Transverse colon (tissue), 4 donors: ENCODE measurements at regions not wholly inside any gene's neighbourhood (a gene's known extent, or its start where the extent isn't known, plus 50 kb on each side); places are given as distances from the start of the nearest gene placed in this dataset.

ENCODE experiments used
- DNase-seq: peaks from one replicate; pipeline ENCODE4 v3.0.0-alpha.2; 2019
- H3K27ac ChIP-seq, 4 donors: fragments of 200-600 bp; sonication (generic); 2 replicates each; pipeline ENCODE4 v1.5.1; 2016 to 2018; ENCODE audit warnings: inconsistent platforms in 4 of 4
- H3K27me3 ChIP-seq: fragments of 200-600 bp; sonication (generic); 2 replicates; pipeline ENCODE4 v1.5.1; 2017; ENCODE audit warnings: inconsistent platforms
- H3K36me3 ChIP-seq, 4 donors: fragments of 200-600 bp; sonication (generic); 2 replicates each; pipeline ENCODE4 v1.5.1; 2017 to 2019; ENCODE audit warnings: inconsistent platforms in 4 of 4
- H3K4me1 ChIP-seq, 4 donors: fragments of 200-600 bp; sonication (generic); 2 replicates each; pipeline ENCODE4 v1.5.1; 2017 to 2020; ENCODE audit warnings: inconsistent platforms in 4 of 4
- H3K4me3 ChIP-seq, 4 donors: fragments of 200-600 bp; sonication (generic); 1 replicate in 1 of 4; 2 replicates in 3 of 4; pipeline versions ENCODE4 v1.5.1 to v1.6.1; 2017 to 2019; ENCODE audit warnings: inconsistent platforms in 4 of 4
- H3K9me3 ChIP-seq, 2 donors: fragments of 200-600 bp; sonication (generic); 2 replicates each; pipeline ENCODE4 v1.5.1; 2017 to 2019; ENCODE audit warnings: inconsistent platforms in 2 of 2
- EP300 ChIP-seq: sonication (generic); formaldehyde crosslinking; IDR thresholded peaks from one replicate; pipeline ENCODE4 v1.6.1; 2017; ENCODE audit warnings: antibody characterized with exemption, low read depth
- POLR2A ChIP-seq: fragments of 450-650 bp; IDR thresholded peaks from one replicate; pipeline ENCODE4 v1.6.1; 2016; ENCODE audit warnings: antibody characterized with exemption, mild to moderate bottlenecking, moderate library complexity
- POLR2AphosphoS5 ChIP-seq, 3 donors: sonication (generic); formaldehyde crosslinking; IDR thresholded peaks; one replicate each; pipeline ENCODE4 v1.6.1; 2016; ENCODE audit warnings: antibody characterized with exemption in 3 of 3
- WGBS, 2 donors: methylation state at CpG; one replicate each; pipeline ENCODE4 v1.1.5; 2018; ENCODE audit warnings: low coverage in 1 of 2; 5-methylcytosine and 5-hydroxymethylcytosine counted together
- in situ Hi-C, 4 donors: fragments of 200-750 bp; cut with MboI; loops; one replicate each; pipeline versions ENCODE4 v1.15.0 to v1.15.1; 2017; ENCODE audit warnings: low sequenced_read_pairs in 3 of 4, low pct_ligation_motif_present in 1 of 4, low pct_unique_long_range_greater_than_20kb in 1 of 4
- intact Hi-C: fragments of 100-400 bp; cut with DNase I; formaldehyde crosslinking; loops from one replicate; pipeline ENCODE4 v1.15.1; 2023; ENCODE audit warnings: low total_unique reads
- TF ChIP-seq, protein P1 (sequence below), 5 experiments: fragments of 200-600 bp in 3 of 5; fragments of 450-650 bp in 2 of 5; sonication (generic) in 3 of 5; IDR thresholded peaks; 1 replicate in 2 of 5; 2 replicates in 3 of 5; pipeline ENCODE4 v1.5.1; 2016 to 2017; ENCODE audit warnings: antibody characterized with exemption in 5 of 5, inconsistent platforms in 3 of 5, mild to moderate bottlenecking in 2 of 5, moderate library complexity in 1 of 5

DNA sequence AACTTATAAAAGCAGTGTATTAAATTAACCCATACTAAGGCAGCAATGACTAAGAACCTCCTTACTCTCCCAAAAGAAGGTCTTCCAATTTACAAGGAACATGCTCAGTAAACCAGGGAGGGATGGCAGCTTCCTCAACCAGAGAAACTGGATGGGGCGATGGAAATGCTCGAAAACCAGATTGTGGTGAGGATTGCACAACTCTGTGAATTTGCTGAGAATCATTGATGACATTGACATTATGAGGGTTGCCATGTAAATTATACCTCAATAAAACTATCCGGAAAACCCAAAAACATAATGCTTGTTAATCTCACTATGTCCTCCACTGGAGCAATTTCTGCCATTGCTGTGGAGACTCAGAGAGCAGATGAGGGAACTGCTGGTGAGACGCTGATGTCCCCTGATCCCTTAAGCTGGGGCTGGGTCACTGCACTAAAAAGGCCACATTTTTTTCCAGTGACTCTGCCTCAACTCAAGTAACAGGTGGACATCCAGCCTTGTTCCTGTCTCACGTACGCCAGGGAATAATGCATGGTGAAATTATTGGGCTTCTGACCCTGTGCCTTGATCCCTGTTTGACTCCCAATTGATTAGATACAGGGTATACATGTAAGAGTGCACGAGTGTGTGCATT, 288.3 kb downstream of the CYP26B1 start:
- TF ChIP-seq POLR2A, result no peak
- TF ChIP-seq POLR2AphosphoS5 (IDR thresholded peaks at IDR 0.05), result no peak
- TF ChIP-seq EP300, result no peak
- TF ChIP-seq, protein P1, sequence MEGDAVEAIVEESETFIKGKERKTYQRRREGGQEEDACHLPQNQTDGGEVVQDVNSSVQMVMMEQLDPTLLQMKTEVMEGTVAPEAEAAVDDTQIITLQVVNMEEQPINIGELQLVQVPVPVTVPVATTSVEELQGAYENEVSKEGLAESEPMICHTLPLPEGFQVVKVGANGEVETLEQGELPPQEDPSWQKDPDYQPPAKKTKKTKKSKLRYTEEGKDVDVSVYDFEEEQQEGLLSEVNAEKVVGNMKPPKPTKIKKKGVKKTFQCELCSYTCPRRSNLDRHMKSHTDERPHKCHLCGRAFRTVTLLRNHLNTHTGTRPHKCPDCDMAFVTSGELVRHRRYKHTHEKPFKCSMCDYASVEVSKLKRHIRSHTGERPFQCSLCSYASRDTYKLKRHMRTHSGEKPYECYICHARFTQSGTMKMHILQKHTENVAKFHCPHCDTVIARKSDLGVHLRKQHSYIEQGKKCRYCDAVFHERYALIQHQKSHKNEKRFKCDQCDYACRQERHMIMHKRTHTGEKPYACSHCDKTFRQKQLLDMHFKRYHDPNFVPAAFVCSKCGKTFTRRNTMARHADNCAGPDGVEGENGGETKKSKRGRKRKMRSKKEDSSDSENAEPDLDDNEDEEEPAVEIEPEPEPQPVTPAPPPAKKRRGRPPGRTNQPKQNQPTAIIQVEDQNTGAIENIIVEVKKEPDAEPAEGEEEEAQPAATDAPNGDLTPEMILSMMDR (IDR thresholded peaks at IDR 0.05), result no peak
- in situ Hi-C loops, result no loop called here
- DNase-seq, result no peak
- WGBS, 2 donors, result 84 to 97% methylated on average over 6 to 7 of the region's 7 CpGs
- no peak overlapping the region for H3K27ac ChIP-seq
- H3K9me3 ChIP-seq, result no peaks in the 10 kb centered on the region
- intact Hi-C loops, result no loop called here
- H3K4me3 ChIP-seq, result no peak overlapping the region
- H3K36me3 ChIP-seq, result no peaks in the 10 kb centered on the region
- no peaks in the 10 kb centered on the region for H3K27me3 ChIP-seq
- no peaks in the 10 kb centered on the region for H3K4me1 ChIP-seq

DNA sequence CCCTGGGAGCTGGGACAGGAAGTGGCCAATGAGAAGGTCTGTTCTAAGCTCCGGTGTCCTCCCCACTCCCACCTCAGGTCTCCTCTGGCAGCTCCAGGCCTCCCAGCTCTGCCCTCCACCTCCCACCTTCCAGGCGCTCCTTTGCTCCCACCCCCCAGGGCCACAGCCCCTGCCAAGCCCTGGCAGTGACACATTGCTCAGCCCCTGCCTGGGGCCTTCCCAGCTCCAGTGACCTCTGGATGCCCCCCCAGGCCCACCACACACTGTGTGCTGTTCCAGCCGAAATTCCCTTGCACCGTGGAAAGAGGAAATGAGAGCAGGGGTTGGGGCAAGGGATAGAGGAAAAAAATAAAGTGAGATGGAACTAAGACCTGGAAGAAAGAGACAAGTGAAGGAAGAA, 289.6 kb downstream of the CYP26B1 start:
- no peak overlapping the region for H3K4me3 ChIP-seq
- 82% methylated on average over 4 of the region's 4 CpGs; no CpG with 5 or more reads in 1 of the 2 donors for WGBS, 2 donors
- in situ Hi-C loops (no loop called here), intact Hi-C loops (no loop called here)
- no peaks in the 10 kb centered on the region for H3K4me1 ChIP-seq
- TF ChIP-seq, protein P1 (IDR thresholded peaks at IDR 0.05), result no peak
- no peak for TF ChIP-seq EP300
- TF ChIP-seq POLR2A, result no peak
- TF ChIP-seq POLR2AphosphoS5 (IDR thresholded peaks at IDR 0.05), result no peak
- H3K9me3 ChIP-seq, result no peaks in the 10 kb centered on the region
- no peaks in the 10 kb centered on the region for H3K36me3 ChIP-seq
- H3K27me3 ChIP-seq, result no peaks in the 10 kb centered on the region
- H3K27ac ChIP-seq, result no peak overlapping the region
- no peak for DNase-seq

DNA sequence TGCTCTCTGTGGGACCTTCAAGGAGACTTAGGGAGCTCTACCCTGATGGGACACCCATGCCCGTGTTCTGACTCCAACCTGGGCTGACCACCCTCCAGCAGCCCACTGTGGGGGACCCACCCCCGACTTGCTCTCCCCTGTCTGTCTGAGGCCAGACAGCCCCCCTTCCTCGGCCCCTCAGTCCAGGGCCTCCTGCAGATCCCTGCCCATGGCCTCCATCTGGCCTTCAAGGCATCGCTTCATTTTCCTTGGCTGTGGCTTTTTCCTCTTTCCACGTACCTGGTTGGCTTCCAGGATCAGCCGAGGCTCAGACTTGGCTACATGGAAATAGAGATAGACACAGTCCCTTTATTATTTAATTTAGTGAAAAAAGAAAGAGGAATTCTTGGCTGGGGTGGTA, 290.0 kb downstream of the CYP26B1 start:
- H3K27ac ChIP-seq, result no peak overlapping the region
- no peak for DNase-seq
- H3K36me3 ChIP-seq, result no peaks in the 10 kb centered on the region
- no peak overlapping the region for H3K4me3 ChIP-seq
- no peak for TF ChIP-seq EP300
- no peak for TF ChIP-seq POLR2AphosphoS5 (IDR thresholded peaks at IDR 0.05)
- no peak for TF ChIP-seq POLR2A
- TF ChIP-seq, protein P1 (IDR thresholded peaks at IDR 0.05), result no peak
- in situ Hi-C loops (no loop called here), intact Hi-C loops (no loop called here)
- no peaks in the 10 kb centered on the region for H3K9me3 ChIP-seq
- H3K4me1 ChIP-seq, result no peaks in the 10 kb centered on the region
- H3K27me3 ChIP-seq, result no peaks in the 10 kb centered on the region
- 78 to 88% methylated on average over 2 to 6 of the region's 6 CpGs for WGBS, 2 donors

DNA sequence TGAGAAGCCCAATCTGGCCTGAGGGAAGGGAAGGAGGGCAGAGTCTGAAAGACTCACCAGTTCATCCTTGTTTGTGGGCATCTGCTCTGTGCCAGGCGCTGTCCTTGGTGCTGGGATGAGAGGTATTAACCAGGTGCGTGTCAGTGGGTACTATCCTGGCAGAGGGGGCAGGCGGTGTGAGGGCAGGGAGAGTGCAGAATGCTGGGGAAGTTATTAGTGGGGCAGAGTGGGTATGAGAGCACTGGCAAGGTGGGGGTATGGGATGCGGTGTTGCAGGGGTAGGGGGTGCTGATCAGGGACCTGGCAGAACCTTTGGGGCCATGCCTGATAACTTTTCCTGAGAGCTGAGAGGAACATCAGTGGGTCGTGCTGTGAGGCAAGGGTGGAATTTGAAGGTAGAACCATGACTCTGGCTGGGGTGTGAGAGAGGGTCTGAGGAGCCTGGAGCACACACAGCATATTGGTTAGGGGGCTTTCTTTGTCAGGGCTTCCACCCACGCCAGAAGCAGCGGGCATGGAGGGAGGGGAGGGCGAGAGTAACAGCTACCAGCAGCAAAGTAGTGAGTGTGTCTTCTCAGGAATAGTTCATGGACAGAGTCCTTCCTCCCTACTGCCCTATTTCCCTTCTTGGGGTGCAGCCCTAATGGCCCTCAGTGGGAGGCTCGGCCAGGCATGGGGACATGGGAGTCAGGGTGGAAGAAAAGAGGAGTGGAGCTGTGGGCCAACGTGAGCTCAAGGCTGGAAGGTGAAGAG, 290.7 kb downstream of the CYP26B1 start:
- H3K9me3 ChIP-seq, result no peaks in the 10 kb centered on the region
- no peaks in the 10 kb centered on the region for H3K36me3 ChIP-seq
- no peaks in the 10 kb centered on the region for H3K27me3 ChIP-seq
- no peak overlapping the region for H3K4me3 ChIP-seq
- H3K27ac ChIP-seq, result no peak overlapping the region
- WGBS, 2 donors, result 76% methylated on average over 10 of the region's 10 CpGs; no CpG with 5 or more reads in 1 of the 2 donors
- intact Hi-C loops, result no loop called here
- H3K4me1 ChIP-seq, result peaks cover 0 to under 1% (median 0%) of the 10 kb centered on the region in 4 donors
- no peak for DNase-seq
- in situ Hi-C loops, result no loop called here
- TF ChIP-seq EP300, result no peak
- TF ChIP-seq, protein P1 (IDR thresholded peaks at IDR 0.05), result no peak
- TF ChIP-seq POLR2AphosphoS5 (IDR thresholded peaks at IDR 0.05), result no peak
- no peak for TF ChIP-seq POLR2A
